HepG2 (cell line): ENCODE measurements at regions not wholly inside any gene's neighbourhood (a gene's known extent, or its start where the extent isn't known, plus 50 kb on each side); places are given as distances from the start of the nearest gene placed in this dataset.

Experiments used
- ATAC-seq: fragments of 200-7000 bp; cut with Tn5 transposase; 3 replicates; pipeline ENCODE4 v1.9.1; 2020; ENCODE audit warnings: mild to moderate bottlenecking, moderate library complexity
- BruUV-seq: library from RNA; stranded (reverse); fragments of 400-500 nt; replicated peaks from 2 replicates; lab custom pipeline; 2021; lab: Mats Ljungman, UMichigan
- CTCF ChIA-PET: fragments of 300-600 bp; formaldehyde crosslinking; extraction: SDS; loops from one replicate; lab custom pipeline; 2021; ENCODE audit warnings: low total read pairs, inconsistent platforms, low intra/inter-chr PET ratio; lab: Yijun Ruan, JAX
- POLR2A ChIA-PET: fragments of 350-600 bp; sonication (Branson Sonifier 250); formaldehyde crosslinking; loops from one replicate; lab custom pipeline; 2020; ENCODE audit warnings: antibody characterized with exemption, inconsistent platforms; lab: Yijun Ruan, JAX
- DNase-seq: peaks from one replicate; pipeline ENCODE4 v3.0.0-alpha.2; 2015; ENCODE audit warnings: low spot score
- FAIRE-seq: peaks from 3 replicates; lab custom pipeline; 2011; peaks lifted over from hg19 to GRCh38; lab: Jason Lieb, UNC
- H2AFZ ChIP-seq: one replicate; pipeline ENCODE4 v1.6.1; 2011; ENCODE audit warnings: low read length, inconsistent platforms
- H3K27ac ChIP-seq: fragments of 300-600 bp; 3 replicates; pipeline ENCODE4 v1.8.0; 2011; ENCODE audit warnings: mixed run types, mild to moderate bottlenecking, mixed read lengths, low read length, inconsistent platforms; ENCODE audit not compliant: insufficient read depth; ENCODE audit errors: extremely low read length
- H3K27me3 ChIP-seq, 2 experiments: fragments of 200-600 bp in 1 of 2; 2 replicates in 1 of 2; 3 replicates in 1 of 2; pipeline versions ENCODE4 v1.6.0 to v1.8.0; 2011; ENCODE audit warnings: low read length in 2 of 2, mild to moderate bottlenecking in 2 of 2, moderate library complexity in 2 of 2, inconsistent platforms in 1 of 2; ENCODE audit not compliant: insufficient read depth in 2 of 2, control insufficient read depth in 1 of 2
- H3K36me3 ChIP-seq, 2 experiments: fragments of 200-600 bp in 1 of 2; replicated peaks in 1 of 2; 2 replicates in 1 of 2; 3 replicates in 1 of 2; pipeline versions ENCODE4 v1.5.1 to v1.8.0; 2011; ENCODE audit warnings: low read length in 2 of 2, inconsistent platforms in 1 of 2; ENCODE audit not compliant: insufficient read depth in 2 of 2, control insufficient read depth in 1 of 2
- H3K4me1 ChIP-seq: 2 replicates; pipeline ENCODE4 v1.5.1; 2012; ENCODE audit warnings: low read length, inconsistent platforms; ENCODE audit not compliant: insufficient read depth
- H3K4me2 ChIP-seq: 2 replicates; pipeline ENCODE4 v1.6.0; 2011; ENCODE audit warnings: low read depth, low read length, inconsistent platforms
- H3K4me3 ChIP-seq, 3 experiments: fragments of 200-600 bp in 1 of 3; sonication (generic), shearing (Covaris generic) in 1 of 3; replicated peaks in 1 of 3; 2 replicates each; pipeline ENCODE4 v1.5.1; 2011 to 2016; ENCODE audit warnings: low read length in 3 of 3, inconsistent platforms in 2 of 3, low read depth in 2 of 3, mild to moderate bottlenecking in 2 of 3, control low read depth in 1 of 3, mixed read lengths in 1 of 3; ENCODE audit not compliant: insufficient read depth in 1 of 3
- H3K79me2 ChIP-seq: one replicate; pipeline ENCODE4 v1.6.1; 2011; ENCODE audit warnings: low read length, inconsistent platforms; ENCODE audit not compliant: insufficient read depth
- H3K9ac ChIP-seq: 2 replicates; pipeline ENCODE4 v1.6.0; 2011; ENCODE audit warnings: mild to moderate bottlenecking, low read depth, low read length, inconsistent platforms; ENCODE audit not compliant: insufficient read depth
- H3K9me3 ChIP-seq: 2 replicates; pipeline ENCODE4 v1.5.1; 2012; ENCODE audit warnings: mild to moderate bottlenecking, low read length
- H4K20me1 ChIP-seq: 2 replicates; pipeline ENCODE4 v1.6.0; 2011; ENCODE audit warnings: inconsistent platforms, mild to moderate bottlenecking, low read length, moderate library complexity; ENCODE audit not compliant: insufficient read depth
- ARID2 ChIP-seq: sonication (generic); formaldehyde crosslinking; IDR thresholded peaks from 2 replicates; pipeline ENCODE4 v1.8.1; 2022; ENCODE audit warnings: mild to moderate bottlenecking, missing genetic modification reagents, borderline replicate concordance
- BCL6 ChIP-seq: IDR thresholded peaks from 2 replicates; pipeline ENCODE4 v1.6.1; 2016; ENCODE audit warnings: missing genetic modification reagents, missing compliant biosample characterization
- CBX2 ChIP-seq, 2 experiments: fragments of 200-600 bp in 1 of 2; sonication (generic); formaldehyde crosslinking in 1 of 2; IDR thresholded peaks; 2 replicates each; pipeline versions ENCODE4 v1.7.0 to v1.8.1; 2018 to 2022; ENCODE audit warnings: low read depth in 2 of 2, low read length in 1 of 2, mild to moderate bottlenecking in 1 of 2, missing genetic modification reagents in 1 of 2
- CREM ChIP-seq, 2 experiments: sonication (generic) in 1 of 2; formaldehyde crosslinking in 1 of 2; IDR thresholded peaks; 2 replicates each; pipeline versions ENCODE4 v1.4.0 to v1.6.1; 2016 to 2020; ENCODE audit warnings: antibody characterized with exemption in 1 of 2, mild to moderate bottlenecking in 1 of 2, missing genetic modification reagents in 1 of 2
- FOXM1 ChIP-seq: sonication (generic); formaldehyde crosslinking; IDR thresholded peaks from 2 replicates; pipeline ENCODE4 v1.5.0; 2020; ENCODE audit warnings: missing genetic modification reagents
- MAFG ChIP-seq: sonication (generic); formaldehyde crosslinking; IDR thresholded peaks from 2 replicates; pipeline ENCODE4 v1.5.1; 2020; ENCODE audit warnings: mild to moderate bottlenecking, missing genetic modification reagents
- RAD21 ChIP-seq: fragments of 450-650 bp; formaldehyde crosslinking; IDR thresholded peaks from 2 replicates; pipeline ENCODE4 v1.5.0; 2020; ENCODE audit warnings: mild to moderate bottlenecking
- REL ChIP-seq: sonication (generic); formaldehyde crosslinking; conservative IDR thresholded peaks from 2 replicates; pipeline ENCODE4 v1.8.0; 2022; ENCODE audit warnings: mild to moderate bottlenecking, missing genetic modification reagents, moderate library complexity
- SRSF9 ChIP-seq: fragments of 200-400 bp; formaldehyde crosslinking; IDR thresholded peaks from 2 replicates; pipeline ENCODE4 v1.6.1; 2018; ENCODE audit warnings: borderline replicate concordance, mild to moderate bottlenecking, low read depth, low read length; ENCODE audit not compliant: insufficient read depth, poor library complexity, severe bottlenecking
- ZBTB10 ChIP-seq: sonication (generic); formaldehyde crosslinking; IDR thresholded peaks from 2 replicates; pipeline ENCODE4 v1.4.0; 2020; ENCODE audit warnings: missing genetic modification reagents, borderline replicate concordance
- ZKSCAN8 ChIP-seq: IDR thresholded peaks from 2 replicates; pipeline ENCODE4 v1.6.1; 2016; ENCODE audit warnings: borderline replicate concordance, missing genetic modification reagents, missing compliant biosample characterization
- ZNF263 ChIP-seq: sonication (generic); formaldehyde crosslinking; IDR thresholded peaks from 2 replicates; pipeline ENCODE4 v1.4.0; 2020; ENCODE audit warnings: missing genetic modification reagents
- ZNF549 ChIP-seq: sonication (generic); formaldehyde crosslinking; IDR thresholded peaks from 2 replicates; pipeline ENCODE4 v1.5.0; 2020; ENCODE audit warnings: missing genetic modification reagents
- ZNF720 ChIP-seq: sonication (generic); formaldehyde crosslinking; IDR thresholded peaks from 2 replicates; pipeline ENCODE4 v1.4.0; 2020; ENCODE audit warnings: missing genetic modification reagents
- ZNF768 ChIP-seq: sonication (generic); formaldehyde crosslinking; IDR thresholded peaks from 2 replicates; pipeline ENCODE4 v1.4.0; 2020; ENCODE audit warnings: missing genetic modification reagents
- WGBS: methylation state at CpG from one replicate; pipeline ENCODE4 v1.1.6; 2017; ENCODE audit warnings: low lambda C conversion rate; 5-methylcytosine and 5-hydroxymethylcytosine counted together
- in situ Hi-C: cut with HindIII; loops from 2 replicates; pipeline ENCODE4 v1.10.0; 2017; ENCODE audit warnings: low pct_unique_long_range_greater_than_20kb; ENCODE audit not compliant: extremely low pct_ligation_motif_present
- intact Hi-C: fragments of 100-400 bp; cut with micrococcal nuclease; formaldehyde crosslinking; loops from one replicate; pipeline ENCODE4 v1.10.0; 2022; ENCODE audit not compliant: unreplicated experiment
- TF ChIP-seq, protein P1 (sequence below): sonication (generic); formaldehyde crosslinking; IDR thresholded peaks from 2 replicates; pipeline ENCODE4 v1.4.0; 2020; ENCODE audit warnings: mild to moderate bottlenecking, missing genetic modification reagents

DNA sequence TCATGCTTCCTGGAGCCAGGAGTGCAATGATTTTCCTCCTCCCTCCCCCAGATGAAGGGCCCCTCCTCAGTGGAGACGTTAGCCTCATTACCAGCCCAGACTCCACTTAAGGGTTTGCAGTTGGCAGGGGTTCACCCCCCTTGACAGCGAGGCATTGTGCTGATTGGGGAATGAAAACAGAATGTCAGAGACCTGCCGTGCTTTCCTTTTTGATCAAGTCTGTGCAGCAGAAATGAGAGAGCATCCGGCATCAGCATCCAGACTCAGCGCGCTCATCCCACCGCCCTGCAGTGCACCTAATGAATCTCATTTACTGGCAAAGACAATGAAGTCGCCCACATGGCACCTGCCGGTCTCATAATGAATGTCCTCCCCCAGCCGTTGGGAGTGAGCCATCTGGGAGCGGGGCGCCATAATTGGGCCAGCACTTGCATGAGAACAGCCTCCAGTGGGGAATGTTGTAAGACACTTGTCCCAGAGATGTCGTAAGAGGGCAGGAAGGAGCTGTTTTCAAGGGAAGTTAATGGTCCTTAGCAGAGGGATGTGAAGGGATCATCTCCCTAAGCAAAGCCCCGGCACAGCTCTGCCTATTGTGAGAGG lies 98.3 kb upstream of the UQCRFS1 start:
- no peak overlapping the region for H2AFZ ChIP-seq
- H3K4me2 ChIP-seq: no peak overlapping the region
- TF ChIP-seq ZNF263 (no peak), ZBTB10 (CRISPR knock-in tag) (no peak), ARID2 (no peak)
- in situ Hi-C loops (no loop called here), intact Hi-C loops (no loop called here)
- no peaks in the 10 kb centered on the region for H3K9me3 ChIP-seq
- FAIRE-seq: no peak
- no peak for ATAC-seq
- no peaks in the 10 kb centered on the region for H3K36me3 ChIP-seq
- POLR2A ChIA-PET: no interaction called here
- no peak for DNase-seq
- H4K20me1 ChIP-seq: no peaks in the 10 kb centered on the region
- no TSS peak for BruUV-seq
- 31% methylated on average over 13 of the region's 14 CpGs for WGBS
- H3K4me1 ChIP-seq: no peaks in the 10 kb centered on the region
- no peak overlapping the region for H3K4me3 ChIP-seq
- no peak overlapping the region for H3K27ac ChIP-seq
- CTCF ChIA-PET: no interaction called here
- H3K27me3 ChIP-seq: no peaks in the 10 kb centered on the region; a peak in 2 of 5 replicates
- H3K9ac ChIP-seq: no peak overlapping the region
- no peaks in the 10 kb centered on the region for H3K79me2 ChIP-seq

GRCh38 chr19:29315556-29316190 lies 102.7 kb upstream of the UQCRFS1 start:
- in situ Hi-C loops: no loop called here
- intact Hi-C loops: no loop called here
- TF ChIP-seq SRSF9 (no peak), FOXM1 (no peak), CREM (IDR thresholded peaks at IDR 0.05) (no peak), CREM (CRISPR knock-in tag; IDR thresholded peaks at IDR 0.05) (no peak), ZKSCAN8 (CRISPR knock-in tag) (no peak), ZNF720 (CRISPR knock-in tag) (no peak), ZNF549 (no peak), CBX2 (IDR thresholded peaks at IDR 0.05; ENCODE audit: low read depth, low read length) (no peak), CBX2 (CRISPR knock-in tag; IDR thresholded peaks at IDR 0.05; ENCODE audit: low read depth) (no peak), BCL6 (CRISPR knock-in tag) (no peak), MAFG (CRISPR knock-in tag) (no peak), RAD21 (no peak), ZNF768 (CRISPR knock-in tag) (no peak), REL (CRISPR knock-in tag) (no peak)
- TF ChIP-seq, protein P1, sequence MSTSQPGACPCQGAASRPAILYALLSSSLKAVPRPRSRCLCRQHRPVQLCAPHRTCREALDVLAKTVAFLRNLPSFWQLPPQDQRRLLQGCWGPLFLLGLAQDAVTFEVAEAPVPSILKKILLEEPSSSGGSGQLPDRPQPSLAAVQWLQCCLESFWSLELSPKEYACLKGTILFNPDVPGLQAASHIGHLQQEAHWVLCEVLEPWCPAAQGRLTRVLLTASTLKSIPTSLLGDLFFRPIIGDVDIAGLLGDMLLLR (CRISPR knock-in tag): no peak

More at GRCh38 chr19:29315556-29316190, 102.7 kb upstream of the UQCRFS1 start:
- 10% methylated on average over 4 of the region's 4 CpGs for WGBS
- ChIA-PET CTCF (no interaction called here), POLR2A (no interaction called here)
- peaks cover 0 to 5% of the 10 kb centered on the region in 2 experiments; a peak in 2 of 5 replicates for H3K27me3 ChIP-seq
- DNase-seq (no peak), ATAC-seq (no peak), FAIRE-seq (no peak)
- H3K36me3 ChIP-seq: no peaks in the 10 kb centered on the region
- no peak overlapping the region for H2AFZ ChIP-seq
- no TSS peak for BruUV-seq
- no peaks in the 10 kb centered on the region for H3K4me1 ChIP-seq
- no peak overlapping the region for H3K4me3 ChIP-seq
- no peaks in the 10 kb centered on the region for H3K79me2 ChIP-seq
- H3K27ac ChIP-seq: no peak overlapping the region
- no peak overlapping the region for H3K4me2 ChIP-seq
- no peaks in the 10 kb centered on the region for H4K20me1 ChIP-seq
- H3K9ac ChIP-seq: no peak overlapping the region
- no peaks in the 10 kb centered on the region for H3K9me3 ChIP-seq
